SU-DHL-6 (cell line): ENCODE measurements at regions not wholly inside any gene's neighbourhood (a gene's known extent, or its start where the extent isn't known, plus 50 kb on each side); places are given as distances from the start of the nearest gene placed in this dataset.

Experiments
- EZH2phosphoT487 ChIP-seq: fragments of 200-600 bp; sonication (generic), shearing (Covaris generic); conservative IDR thresholded peaks from 2 replicates; pipeline ENCODE4 v1.6.1; 2018; ENCODE audit warnings: mild to moderate bottlenecking, antibody characterized with exemption, low read length, moderate library complexity, mixed read lengths
- TF ChIP-seq, protein P1 (sequence below): fragments of 200-600 bp; sonication (generic); IDR thresholded peaks from one replicate; pipeline ENCODE4 v1.5.1; 2017; ENCODE audit warnings: antibody characterized with exemption, mild to moderate bottlenecking, low read length, moderate library complexity; ENCODE audit not compliant: insufficient read depth, poor library complexity, severe bottlenecking

DNA sequence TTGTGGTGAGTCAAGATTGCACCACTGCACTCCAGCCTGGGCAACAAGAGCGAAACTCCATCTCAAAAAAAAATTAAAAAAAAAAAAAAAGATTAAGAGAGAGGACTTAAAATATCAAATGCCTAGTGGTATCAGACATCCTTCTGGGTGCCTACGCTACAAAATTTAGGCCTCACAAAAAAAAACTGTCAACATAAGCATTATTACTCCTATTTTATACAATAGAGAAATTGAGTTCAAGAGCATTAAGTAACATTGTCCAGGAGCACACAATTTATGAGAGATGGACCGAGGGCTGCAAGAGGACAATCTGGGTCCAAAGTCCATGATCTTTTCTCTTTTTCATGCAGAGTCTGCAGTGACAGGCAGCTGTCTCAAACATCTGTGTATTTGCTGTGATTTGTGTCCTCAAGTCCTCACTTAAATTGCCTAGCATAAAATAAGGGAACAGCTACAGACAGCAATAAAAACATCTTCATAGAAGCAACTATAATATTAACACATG is 62.4 kb downstream of the OSR1 start:
- TF ChIP-seq, protein P1, sequence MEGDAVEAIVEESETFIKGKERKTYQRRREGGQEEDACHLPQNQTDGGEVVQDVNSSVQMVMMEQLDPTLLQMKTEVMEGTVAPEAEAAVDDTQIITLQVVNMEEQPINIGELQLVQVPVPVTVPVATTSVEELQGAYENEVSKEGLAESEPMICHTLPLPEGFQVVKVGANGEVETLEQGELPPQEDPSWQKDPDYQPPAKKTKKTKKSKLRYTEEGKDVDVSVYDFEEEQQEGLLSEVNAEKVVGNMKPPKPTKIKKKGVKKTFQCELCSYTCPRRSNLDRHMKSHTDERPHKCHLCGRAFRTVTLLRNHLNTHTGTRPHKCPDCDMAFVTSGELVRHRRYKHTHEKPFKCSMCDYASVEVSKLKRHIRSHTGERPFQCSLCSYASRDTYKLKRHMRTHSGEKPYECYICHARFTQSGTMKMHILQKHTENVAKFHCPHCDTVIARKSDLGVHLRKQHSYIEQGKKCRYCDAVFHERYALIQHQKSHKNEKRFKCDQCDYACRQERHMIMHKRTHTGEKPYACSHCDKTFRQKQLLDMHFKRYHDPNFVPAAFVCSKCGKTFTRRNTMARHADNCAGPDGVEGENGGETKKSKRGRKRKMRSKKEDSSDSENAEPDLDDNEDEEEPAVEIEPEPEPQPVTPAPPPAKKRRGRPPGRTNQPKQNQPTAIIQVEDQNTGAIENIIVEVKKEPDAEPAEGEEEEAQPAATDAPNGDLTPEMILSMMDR = no peak
- no peak for TF ChIP-seq EZH2phosphoT487
